H9 (cell line): ENCODE measurements at regions not wholly inside any gene's neighbourhood (a gene's known extent, or its start where the extent isn't known, plus 50 kb on each side); places are given as distances from the start of the nearest gene placed in this dataset.

Source experiments
- DNase-seq: peaks from one replicate; pipeline ENCODE4 v3.0.0-alpha.2; 2017
- H2AFZ ChIP-seq: one replicate; pipeline ENCODE4 v1.6.1; 2013; ENCODE audit warnings: mild to moderate bottlenecking, low read length, control low read depth, moderate library complexity
- H2AK5ac ChIP-seq: 2 replicates; pipeline ENCODE4 v1.6.1; 2013; ENCODE audit warnings: low read length, control low read depth, mixed read lengths; ENCODE audit not compliant: insufficient read length
- H2BK120ac ChIP-seq: one replicate; pipeline ENCODE4 v1.6.1; 2013; ENCODE audit warnings: low read depth, mild to moderate bottlenecking, low read length, control low read depth, inconsistent platforms; ENCODE audit not compliant: poor library complexity, severe bottlenecking
- H2BK12ac ChIP-seq: 2 replicates; pipeline ENCODE4 v1.6.1; 2013; ENCODE audit warnings: low read length, control low read depth, mixed read lengths, low read depth; ENCODE audit not compliant: insufficient read length
- H2BK15ac ChIP-seq: 2 replicates; pipeline ENCODE4 v1.6.1; 2013; ENCODE audit warnings: low read depth, low read length, control low read depth
- H2BK20ac ChIP-seq: one replicate; pipeline ENCODE4 v1.6.1; 2013; ENCODE audit warnings: low read depth, mild to moderate bottlenecking, low read length, control low read depth, inconsistent platforms; ENCODE audit not compliant: poor library complexity, severe bottlenecking
- H2BK5ac ChIP-seq: 2 replicates; pipeline ENCODE4 v1.6.1; 2013; ENCODE audit warnings: low read length, control low read depth, mixed read lengths; ENCODE audit not compliant: insufficient read length
- H3K14ac ChIP-seq: 2 replicates; pipeline ENCODE4 v1.6.1; 2013; ENCODE audit warnings: low read length, control low read depth; ENCODE audit not compliant: insufficient read depth
- H3K18ac ChIP-seq: 2 replicates; pipeline ENCODE4 v1.6.1; 2013; ENCODE audit warnings: low read depth, mild to moderate bottlenecking, mixed read lengths, low read length, control low read depth; ENCODE audit not compliant: insufficient read length
- H3K23ac ChIP-seq: 2 replicates; pipeline ENCODE4 v1.6.1; 2013; ENCODE audit warnings: low read length, control low read depth, mixed read lengths, low read depth; ENCODE audit not compliant: insufficient read length
- H3K23me2 ChIP-seq: 2 replicates; pipeline ENCODE4 v1.6.1; 2013; ENCODE audit warnings: low read depth, mild to moderate bottlenecking, mixed read lengths, low read length, control low read depth; ENCODE audit not compliant: insufficient read length, poor library complexity, severe bottlenecking
- H3K27ac ChIP-seq: 2 replicates; pipeline ENCODE4 v1.5.1; 2013; ENCODE audit warnings: low read length, control low read depth, mixed read lengths, low read depth; ENCODE audit not compliant: insufficient read length
- H3K27me3 ChIP-seq: 2 replicates; pipeline ENCODE4 v1.6.1; 2013; ENCODE audit warnings: low read length, control low read depth, inconsistent platforms; ENCODE audit not compliant: insufficient read depth
- H3K4ac ChIP-seq: 2 replicates; pipeline ENCODE4 v1.6.1; 2013; ENCODE audit warnings: low read depth, mild to moderate bottlenecking, control low read depth, inconsistent platforms, low read length, moderate library complexity
- H3K4me1 ChIP-seq: 2 replicates; pipeline ENCODE4 v1.6.1; 2013; ENCODE audit warnings: low read length, control low read depth, inconsistent platforms; ENCODE audit not compliant: insufficient read depth
- H3K4me2 ChIP-seq: 2 replicates; pipeline ENCODE4 v1.6.1; 2013; ENCODE audit warnings: low read length, control low read depth, mixed read lengths; ENCODE audit not compliant: insufficient read length, insufficient read depth
- H3K56ac ChIP-seq: 2 replicates; pipeline ENCODE4 v1.6.1; 2013; ENCODE audit warnings: low read depth, mild to moderate bottlenecking, mixed read lengths, low read length, control low read depth; ENCODE audit not compliant: insufficient read length
- H3K79me1 ChIP-seq: 2 replicates; pipeline ENCODE4 v1.6.1; 2013; ENCODE audit warnings: low read depth, mild to moderate bottlenecking, moderate library complexity, low read length, control low read depth, inconsistent platforms; ENCODE audit not compliant: insufficient read depth, poor library complexity, severe bottlenecking
- H3K79me2 ChIP-seq: 2 replicates; pipeline ENCODE4 v1.6.1; 2013; ENCODE audit warnings: low read length, control low read depth, inconsistent platforms; ENCODE audit not compliant: insufficient read depth
- H3K9ac ChIP-seq: 2 replicates; pipeline ENCODE4 v1.6.1; 2013; ENCODE audit warnings: low read length, control low read depth, mixed read lengths; ENCODE audit not compliant: insufficient read length; ENCODE audit errors: extremely low read depth
- H3K9me3 ChIP-seq: one replicate; pipeline ENCODE4 v1.6.1; 2013; ENCODE audit warnings: low read depth, low read length, inconsistent platforms; ENCODE audit not compliant: control insufficient read depth
- H3T11ph ChIP-seq: one replicate; pipeline ENCODE4 v1.6.1; 2013; ENCODE audit warnings: mild to moderate bottlenecking, low read length, control low read depth, inconsistent platforms
- H4K20me1 ChIP-seq: one replicate; pipeline ENCODE4 v1.6.1; 2013; ENCODE audit not compliant: control insufficient read depth, insufficient read length, insufficient read depth
- H4K5ac ChIP-seq: 2 replicates; pipeline ENCODE4 v1.6.1; 2013; ENCODE audit warnings: low read depth, mild to moderate bottlenecking, mixed read lengths, low read length, control low read depth; ENCODE audit not compliant: insufficient read length
- H4K8ac ChIP-seq: replicated peaks from 2 replicates; pipeline ENCODE4 v1.6.1; 2013; ENCODE audit warnings: low read length, control low read depth, mixed read lengths, low read depth; ENCODE audit not compliant: insufficient read length
- H4K91ac ChIP-seq: 2 replicates; pipeline ENCODE4 v1.6.1; 2013; ENCODE audit warnings: low read depth, mild to moderate bottlenecking, moderate library complexity, mixed read lengths, low read length, control low read depth; ENCODE audit not compliant: insufficient read length
- H3K27ac Mint-ChIP-seq, 3 experiments: 2 replicates in 2 of 3; 3 replicates in 1 of 3; pipeline ENCODE4 v1.8.0; 2020 to 2021; ENCODE audit warnings: mixed read lengths in 3 of 3, mild to moderate bottlenecking in 1 of 3, moderate library complexity in 1 of 3
- H3K27me3 Mint-ChIP-seq: 2 replicates; pipeline ENCODE4 v1.8.0; 2021; ENCODE audit warnings: low read depth, mild to moderate bottlenecking, moderate library complexity, mixed read lengths
- H3K36me3 Mint-ChIP-seq, 3 experiments: 2 replicates in 2 of 3; 3 replicates in 1 of 3; pipeline ENCODE4 v1.8.0; 2020 to 2021; ENCODE audit warnings: low read depth in 3 of 3, mixed read lengths in 3 of 3; ENCODE audit not compliant: insufficient read depth in 1 of 3
- H3K4me1 Mint-ChIP-seq, 2 experiments: 2 replicates each; pipeline ENCODE4 v1.8.0; 2020; ENCODE audit warnings: mixed read lengths in 2 of 2
- H3K4me3 Mint-ChIP-seq, 2 experiments: 2 replicates in 1 of 2; 3 replicates in 1 of 2; pipeline ENCODE4 v1.8.0; 2020 to 2021; ENCODE audit warnings: mild to moderate bottlenecking in 2 of 2, mixed read lengths in 2 of 2, moderate library complexity in 1 of 2
- H3K9me3 Mint-ChIP-seq, 2 experiments: 2 replicates in 1 of 2; 3 replicates in 1 of 2; pipeline ENCODE4 v1.8.0; 2020; ENCODE audit warnings: mild to moderate bottlenecking in 2 of 2, mixed read lengths in 2 of 2, moderate library complexity in 1 of 2
- CTCF ChIP-seq: fragments of 200-600 bp; sonication (generic); conservative IDR thresholded peaks from 3 replicates; pipeline ENCODE4 v1.8.0; 2021; ENCODE audit warnings: antibody characterized with exemption, mild to moderate bottlenecking
- whole genome bisulfite sequencing: extraction: QIAGEN DNeasy Blood & Tissue Kit; methylation state at CpG from one replicate; pipeline ENCODE4 v1.1.7; 2013; ENCODE audit warnings: missing lambda C conversion rate, low lambda C conversion rate, mixed read lengths; ENCODE audit not compliant: insufficient read length; ENCODE audit errors: extremely low coverage; 5-methylcytosine and 5-hydroxymethylcytosine counted together

GRCh38 chr10:8224591-8224990 lies 170.1 kb downstream of the GATA3 start:
- H3K9ac ChIP-seq: no peak overlapping the region
- no peak overlapping the region for H3K56ac ChIP-seq
- H4K20me1 ChIP-seq: no peaks in the 10 kb centered on the region
- H3K9me3 ChIP-seq: no peaks in the 10 kb centered on the region
- no peak for TF ChIP-seq CTCF
- H3K18ac ChIP-seq: no peak overlapping the region
- H3K79me1 ChIP-seq: no peaks in the 10 kb centered on the region
- H3K79me2 ChIP-seq: no peaks in the 10 kb centered on the region
- Mint-ChIP-seq H3K4me1 (no peaks in the 10 kb centered on the region), H3K4me3 (no peak overlapping the region), H3K36me3 (no peaks in the 10 kb centered on the region), H3K27me3 (peaks cover 5% of the 10 kb centered on the region), H3K27ac (no peak overlapping the region), H3K9me3 (no peaks in the 10 kb centered on the region)
- DNase-seq: no peak
- no peak overlapping the region for H3K4ac ChIP-seq
- no peak overlapping the region for H2BK15ac ChIP-seq
- no peaks in the 10 kb centered on the region for H3K4me1 ChIP-seq
- H4K5ac ChIP-seq: no peak overlapping the region
- H3K23me2 ChIP-seq: no peaks in the 10 kb centered on the region
- no peak overlapping the region for H2BK20ac ChIP-seq
- H4K8ac ChIP-seq: no peak overlapping the region
- H3K27me3 ChIP-seq: no peaks in the 10 kb centered on the region
- H3K23ac ChIP-seq: no peak overlapping the region
- H2BK5ac ChIP-seq: no peak overlapping the region
- no peak overlapping the region for H4K91ac ChIP-seq
- H2BK12ac ChIP-seq: no peak overlapping the region
- no peak overlapping the region for H3K14ac ChIP-seq
- no peak overlapping the region for H3K4me2 ChIP-seq
- H3T11ph ChIP-seq: no peak overlapping the region
- H2AK5ac ChIP-seq: no peak overlapping the region
- no peak overlapping the region for H3K27ac ChIP-seq
- H2AFZ ChIP-seq: no peak overlapping the region
- no CpG with 5 or more reads among the region's 5 CpGs for WGBS
- H2BK120ac ChIP-seq: no peak overlapping the region
